H9 (cell line): ENCODE measurements at regions not wholly inside any gene's neighbourhood (a gene's known extent, or its start where the extent isn't known, plus 50 kb on each side); places are given as distances from the start of the nearest gene placed in this dataset.

Experiments used
- DNase-seq: peaks from one replicate; pipeline ENCODE4 v3.0.0-alpha.2; 2017
- H2AFZ ChIP-seq: one replicate; pipeline ENCODE4 v1.6.1; 2013; ENCODE audit warnings: mild to moderate bottlenecking, low read length, control low read depth, moderate library complexity
- H2AK5ac ChIP-seq: 2 replicates; pipeline ENCODE4 v1.6.1; 2013; ENCODE audit warnings: low read length, control low read depth, mixed read lengths; ENCODE audit not compliant: insufficient read length
- H2BK120ac ChIP-seq: one replicate; pipeline ENCODE4 v1.6.1; 2013; ENCODE audit warnings: low read depth, mild to moderate bottlenecking, low read length, control low read depth, inconsistent platforms; ENCODE audit not compliant: poor library complexity, severe bottlenecking
- H2BK12ac ChIP-seq: 2 replicates; pipeline ENCODE4 v1.6.1; 2013; ENCODE audit warnings: low read length, control low read depth, mixed read lengths, low read depth; ENCODE audit not compliant: insufficient read length
- H2BK15ac ChIP-seq: 2 replicates; pipeline ENCODE4 v1.6.1; 2013; ENCODE audit warnings: low read depth, low read length, control low read depth
- H2BK20ac ChIP-seq: one replicate; pipeline ENCODE4 v1.6.1; 2013; ENCODE audit warnings: low read depth, mild to moderate bottlenecking, low read length, control low read depth, inconsistent platforms; ENCODE audit not compliant: poor library complexity, severe bottlenecking
- H2BK5ac ChIP-seq: 2 replicates; pipeline ENCODE4 v1.6.1; 2013; ENCODE audit warnings: low read length, control low read depth, mixed read lengths; ENCODE audit not compliant: insufficient read length
- H3K14ac ChIP-seq: 2 replicates; pipeline ENCODE4 v1.6.1; 2013; ENCODE audit warnings: low read length, control low read depth; ENCODE audit not compliant: insufficient read depth
- H3K18ac ChIP-seq: 2 replicates; pipeline ENCODE4 v1.6.1; 2013; ENCODE audit warnings: low read depth, mild to moderate bottlenecking, mixed read lengths, low read length, control low read depth; ENCODE audit not compliant: insufficient read length
- H3K23ac ChIP-seq: 2 replicates; pipeline ENCODE4 v1.6.1; 2013; ENCODE audit warnings: low read length, control low read depth, mixed read lengths, low read depth; ENCODE audit not compliant: insufficient read length
- H3K23me2 ChIP-seq: 2 replicates; pipeline ENCODE4 v1.6.1; 2013; ENCODE audit warnings: low read depth, mild to moderate bottlenecking, mixed read lengths, low read length, control low read depth; ENCODE audit not compliant: insufficient read length, poor library complexity, severe bottlenecking
- H3K27ac ChIP-seq: 2 replicates; pipeline ENCODE4 v1.5.1; 2013; ENCODE audit warnings: low read length, control low read depth, mixed read lengths, low read depth; ENCODE audit not compliant: insufficient read length
- H3K27me3 ChIP-seq: 2 replicates; pipeline ENCODE4 v1.6.1; 2013; ENCODE audit warnings: low read length, control low read depth, inconsistent platforms; ENCODE audit not compliant: insufficient read depth
- H3K4ac ChIP-seq: 2 replicates; pipeline ENCODE4 v1.6.1; 2013; ENCODE audit warnings: low read depth, mild to moderate bottlenecking, control low read depth, inconsistent platforms, low read length, moderate library complexity
- H3K4me1 ChIP-seq: 2 replicates; pipeline ENCODE4 v1.6.1; 2013; ENCODE audit warnings: low read length, control low read depth, inconsistent platforms; ENCODE audit not compliant: insufficient read depth
- H3K4me2 ChIP-seq: 2 replicates; pipeline ENCODE4 v1.6.1; 2013; ENCODE audit warnings: low read length, control low read depth, mixed read lengths; ENCODE audit not compliant: insufficient read length, insufficient read depth
- H3K56ac ChIP-seq: 2 replicates; pipeline ENCODE4 v1.6.1; 2013; ENCODE audit warnings: low read depth, mild to moderate bottlenecking, mixed read lengths, low read length, control low read depth; ENCODE audit not compliant: insufficient read length
- H3K79me1 ChIP-seq: 2 replicates; pipeline ENCODE4 v1.6.1; 2013; ENCODE audit warnings: low read depth, mild to moderate bottlenecking, moderate library complexity, low read length, control low read depth, inconsistent platforms; ENCODE audit not compliant: insufficient read depth, poor library complexity, severe bottlenecking
- H3K79me2 ChIP-seq: 2 replicates; pipeline ENCODE4 v1.6.1; 2013; ENCODE audit warnings: low read length, control low read depth, inconsistent platforms; ENCODE audit not compliant: insufficient read depth
- H3K9ac ChIP-seq: 2 replicates; pipeline ENCODE4 v1.6.1; 2013; ENCODE audit warnings: low read length, control low read depth, mixed read lengths; ENCODE audit not compliant: insufficient read length; ENCODE audit errors: extremely low read depth
- H3K9me3 ChIP-seq: one replicate; pipeline ENCODE4 v1.6.1; 2013; ENCODE audit warnings: low read depth, low read length, inconsistent platforms; ENCODE audit not compliant: control insufficient read depth
- H3T11ph ChIP-seq: one replicate; pipeline ENCODE4 v1.6.1; 2013; ENCODE audit warnings: mild to moderate bottlenecking, low read length, control low read depth, inconsistent platforms
- H4K20me1 ChIP-seq: one replicate; pipeline ENCODE4 v1.6.1; 2013; ENCODE audit not compliant: control insufficient read depth, insufficient read length, insufficient read depth
- H4K5ac ChIP-seq: 2 replicates; pipeline ENCODE4 v1.6.1; 2013; ENCODE audit warnings: low read depth, mild to moderate bottlenecking, mixed read lengths, low read length, control low read depth; ENCODE audit not compliant: insufficient read length
- H4K8ac ChIP-seq: replicated peaks from 2 replicates; pipeline ENCODE4 v1.6.1; 2013; ENCODE audit warnings: low read length, control low read depth, mixed read lengths, low read depth; ENCODE audit not compliant: insufficient read length
- H4K91ac ChIP-seq: 2 replicates; pipeline ENCODE4 v1.6.1; 2013; ENCODE audit warnings: low read depth, mild to moderate bottlenecking, moderate library complexity, mixed read lengths, low read length, control low read depth; ENCODE audit not compliant: insufficient read length
- H3K27ac Mint-ChIP-seq, 3 experiments: 2 replicates in 2 of 3; 3 replicates in 1 of 3; pipeline ENCODE4 v1.8.0; 2020 to 2021; ENCODE audit warnings: mixed read lengths in 3 of 3, mild to moderate bottlenecking in 1 of 3, moderate library complexity in 1 of 3
- H3K27me3 Mint-ChIP-seq: 2 replicates; pipeline ENCODE4 v1.8.0; 2021; ENCODE audit warnings: low read depth, mild to moderate bottlenecking, moderate library complexity, mixed read lengths
- H3K36me3 Mint-ChIP-seq, 3 experiments: 2 replicates in 2 of 3; 3 replicates in 1 of 3; pipeline ENCODE4 v1.8.0; 2020 to 2021; ENCODE audit warnings: low read depth in 3 of 3, mixed read lengths in 3 of 3; ENCODE audit not compliant: insufficient read depth in 1 of 3
- H3K4me1 Mint-ChIP-seq, 2 experiments: 2 replicates each; pipeline ENCODE4 v1.8.0; 2020; ENCODE audit warnings: mixed read lengths in 2 of 2
- H3K4me3 Mint-ChIP-seq, 2 experiments: 2 replicates in 1 of 2; 3 replicates in 1 of 2; pipeline ENCODE4 v1.8.0; 2020 to 2021; ENCODE audit warnings: mild to moderate bottlenecking in 2 of 2, mixed read lengths in 2 of 2, moderate library complexity in 1 of 2
- H3K9me3 Mint-ChIP-seq, 2 experiments: 2 replicates in 1 of 2; 3 replicates in 1 of 2; pipeline ENCODE4 v1.8.0; 2020; ENCODE audit warnings: mild to moderate bottlenecking in 2 of 2, mixed read lengths in 2 of 2, moderate library complexity in 1 of 2
- CTCF ChIP-seq: fragments of 200-600 bp; sonication (generic); conservative IDR thresholded peaks from 3 replicates; pipeline ENCODE4 v1.8.0; 2021; ENCODE audit warnings: antibody characterized with exemption, mild to moderate bottlenecking
- whole genome bisulfite sequencing: extraction: QIAGEN DNeasy Blood & Tissue Kit; methylation state at CpG from one replicate; pipeline ENCODE4 v1.1.7; 2013; ENCODE audit warnings: missing lambda C conversion rate, low lambda C conversion rate, mixed read lengths; ENCODE audit not compliant: insufficient read length; ENCODE audit errors: extremely low coverage; 5-methylcytosine and 5-hydroxymethylcytosine counted together

- H3K14ac ChIP-seq: no peak overlapping the region
- no peaks in the 10 kb centered on the region for H3K79me2 ChIP-seq
- no peak overlapping the region for H2BK5ac ChIP-seq
- TF ChIP-seq CTCF: no peak
- no CpG with 5 or more reads among the region's 6 CpGs for WGBS
- H3K4me2 ChIP-seq: no peak overlapping the region
- H3K36me3 Mint-ChIP-seq: peaks cover 0 to 13% (median 12%) of the 10 kb centered on the region in 3 experiments; a peak in 5 of 7 replicates
- peaks cover 28 to 45% of the 10 kb centered on the region in 2 experiments for H3K4me1 Mint-ChIP-seq
- no peak overlapping the region for H3K27ac ChIP-seq
- H4K20me1 ChIP-seq: no peaks in the 10 kb centered on the region
- no peaks in the 10 kb centered on the region for H3K79me1 ChIP-seq
- no peaks in the 10 kb centered on the region for H3K27me3 ChIP-seq
- no peak overlapping the region for H3K4ac ChIP-seq
- H3K9me3 ChIP-seq: no peaks in the 10 kb centered on the region
- H2BK120ac ChIP-seq: no peak overlapping the region
- no peak overlapping the region for H2BK12ac ChIP-seq
- H2AK5ac ChIP-seq: no peak overlapping the region
- H2BK20ac ChIP-seq: no peak overlapping the region
- H2AFZ ChIP-seq: no peak overlapping the region
- H3K27ac Mint-ChIP-seq: peak overlapping the region; percentile 71 to 95 (median 77); a peak in 5 of 7 replicates
- H3K23me2 ChIP-seq: peaks cover 4% of the 10 kb centered on the region
- H3K9ac ChIP-seq: no peak overlapping the region
- H4K5ac ChIP-seq: no peak overlapping the region
- no peak overlapping the region for H3K18ac ChIP-seq
- peaks cover 5% of the 10 kb centered on the region for H3K4me1 ChIP-seq
- peaks cover 3% of the 10 kb centered on the region for H3K27me3 Mint-ChIP-seq
- no peak overlapping the region for H4K91ac ChIP-seq
- H4K8ac ChIP-seq: no peak overlapping the region
- DNase-seq: no peak
- no peak overlapping the region for H3T11ph ChIP-seq
- H2BK15ac ChIP-seq: no peak overlapping the region
- H3K23ac ChIP-seq: no peak overlapping the region
- H3K4me3 Mint-ChIP-seq: no peak overlapping the region
- no peak overlapping the region for H3K56ac ChIP-seq
- H3K9me3 Mint-ChIP-seq: peaks cover 9 to 14% of the 10 kb centered on the region in 2 experiments
Observed at GRCh38 chr14:61174441-61174891, 106.7 kb downstream of the TMEM30B start.
